CD4-positive, alpha-beta memory T cell (primary cell): ENCODE measurements at regions not wholly inside any gene's neighbourhood (a gene's known extent, or its start where the extent isn't known, plus 50 kb on each side); places are given as distances from the start of the nearest gene placed in this dataset.

Source experiments
- CTCF ChIA-PET: fragments of 350-600 bp; sonication (Branson Sonifier 250); formaldehyde crosslinking; loops from one replicate; lab custom pipeline; 2021; ENCODE audit warnings: inconsistent platforms; ENCODE audit not compliant: partially characterized antibody; lab: Charles Lee
- POLR2A ChIA-PET: fragments of 350-600 bp; sonication (Branson Sonifier 250); formaldehyde crosslinking; loops from one replicate; lab custom pipeline; 2021; ENCODE audit not compliant: partially characterized antibody; lab: Charles Lee
- DNase-seq, 5 donors: peaks; one replicate each; pipeline versions ENCODE4 v3.0.0 to v3.0.0-alpha.2; 2020 to 2022; ENCODE audit warnings: mixed read lengths in 1 of 5
- H3K27ac ChIP-seq: one replicate; pipeline ENCODE4 v1.7.0; 2013; ENCODE audit warnings: low read depth, low read length
- H3K27me3 ChIP-seq: 2 replicates; pipeline ENCODE4 v1.7.0; 2013; ENCODE audit warnings: mild to moderate bottlenecking, low read length, moderate library complexity; ENCODE audit not compliant: insufficient read depth
- H3K36me3 ChIP-seq: 2 replicates; pipeline ENCODE4 v1.7.0; 2013; ENCODE audit warnings: mild to moderate bottlenecking, low read length, moderate library complexity; ENCODE audit not compliant: insufficient read depth
- H3K4me1 ChIP-seq: 2 replicates; pipeline ENCODE4 v1.7.0; 2013; ENCODE audit warnings: mild to moderate bottlenecking, low read length, moderate library complexity; ENCODE audit not compliant: insufficient read depth
- H3K4me3 ChIP-seq, 2 donors: one replicate each; pipeline ENCODE4 v1.7.0; 2013; ENCODE audit warnings: low read length in 2 of 2, mild to moderate bottlenecking in 1 of 2
- H3K9me3 ChIP-seq, 2 donors: one replicate each; pipeline ENCODE4 v1.7.0; 2013; ENCODE audit warnings: low read length in 2 of 2, control low read depth in 1 of 2; ENCODE audit not compliant: control insufficient read depth in 1 of 2
- H3K27ac Mint-ChIP-seq, 7 donors: one replicate each; pipeline ENCODE4 v1.8.0; 2020 to 2021; ENCODE audit warnings: mixed read lengths in 7 of 7, mild to moderate bottlenecking in 6 of 7, inconsistent platforms in 3 of 7, moderate library complexity in 3 of 7
- H3K27me3 Mint-ChIP-seq, 2 donors: one replicate each; pipeline ENCODE4 v1.8.0; 2020 to 2021; ENCODE audit warnings: mixed read lengths in 2 of 2
- H3K36me3 Mint-ChIP-seq, 2 donors: one replicate each; pipeline ENCODE4 v1.8.0; 2020 to 2021; ENCODE audit warnings: mixed read lengths in 2 of 2, inconsistent platforms in 1 of 2, mild to moderate bottlenecking in 1 of 2
- H3K4me1 Mint-ChIP-seq, 4 donors: one replicate each; pipeline ENCODE4 v1.8.0; 2020 to 2021; ENCODE audit warnings: mixed read lengths in 4 of 4, mild to moderate bottlenecking in 1 of 4
- H3K4me3 Mint-ChIP-seq, 8 donors: one replicate each; pipeline ENCODE4 v1.8.0; 2020 to 2021; ENCODE audit warnings: mixed read lengths in 8 of 8, mild to moderate bottlenecking in 7 of 8, moderate library complexity in 6 of 8, inconsistent platforms in 3 of 8
- H3K9me3 Mint-ChIP-seq, 8 donors: one replicate each; pipeline ENCODE4 v1.8.0; 2020 to 2021; ENCODE audit warnings: mixed read lengths in 8 of 8, mild to moderate bottlenecking in 5 of 8, inconsistent platforms in 3 of 8, moderate library complexity in 1 of 8
- intact Hi-C: fragments of 100-400 bp; cut with micrococcal nuclease; formaldehyde crosslinking; loops from one replicate; pipeline ENCODE4 v1.15.1; 2023

DNA sequence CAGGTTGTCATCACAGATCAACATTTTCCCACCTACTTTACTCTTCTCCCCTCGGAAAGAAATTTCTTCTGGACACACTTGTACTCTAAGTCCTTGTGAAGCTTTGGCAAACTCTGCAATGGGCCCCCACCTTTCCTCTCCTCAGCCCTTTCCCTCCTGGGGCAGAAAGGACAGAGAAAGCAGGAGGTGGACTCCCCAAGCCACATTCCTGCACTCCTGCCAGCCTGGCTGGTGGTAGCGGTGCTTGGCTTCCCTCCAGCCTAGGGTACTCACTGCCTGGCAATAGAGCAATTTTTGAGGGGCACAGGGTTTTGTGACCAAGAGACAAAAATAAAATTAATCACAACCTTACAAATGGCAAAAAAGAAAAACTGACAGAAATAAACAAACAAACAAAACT lies 451.4 kb downstream of the ZSWIM6 start:
- Histone ChIP-seq H3K27me3 (no peaks in the 10 kb centered on the region), H3K27ac (no peak overlapping the region), H3K4me3 (no peak overlapping the region), H3K36me3 (no peaks in the 10 kb centered on the region), H3K4me1 (no peaks in the 10 kb centered on the region), H3K9me3 (no peaks in the 10 kb centered on the region)
- peaks cover 0 to 5% (median 0%) of the 10 kb centered on the region in 8 donors for H3K9me3 Mint-ChIP-seq
- H3K27ac Mint-ChIP-seq = no peak overlapping the region
- ChIA-PET CTCF (no interaction called here), POLR2A (no interaction called here)
- intact Hi-C loops = no loop called here
- H3K27me3 Mint-ChIP-seq = peaks cover 0 to 1% of the 10 kb centered on the region in 2 donors
- DNase-seq = no peak
- no peaks in the 10 kb centered on the region for H3K36me3 Mint-ChIP-seq
- no peak overlapping the region for H3K4me3 Mint-ChIP-seq
- H3K4me1 Mint-ChIP-seq = no peaks in the 10 kb centered on the region

DNA sequence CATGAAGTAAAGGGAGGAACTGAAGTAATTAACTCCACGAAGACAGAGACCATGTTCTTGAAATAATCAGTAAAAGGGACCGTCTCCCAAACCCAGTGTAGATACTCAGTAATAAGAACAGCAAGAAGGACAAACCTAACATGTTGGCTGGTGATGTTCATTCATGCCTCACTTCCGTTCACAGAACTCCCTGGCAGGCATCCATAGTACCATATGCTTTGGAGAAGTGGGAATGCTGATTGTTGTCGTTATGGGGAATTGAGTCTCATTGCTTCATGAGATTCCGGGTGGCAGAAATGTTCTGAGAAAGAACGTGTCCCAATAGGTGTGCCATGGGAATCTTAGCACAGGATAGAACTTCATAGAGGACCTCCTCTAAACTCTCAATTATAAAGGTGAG lies 452.3 kb downstream of the ZSWIM6 start:
- Histone ChIP-seq H3K9me3 (no peaks in the 10 kb centered on the region), H3K36me3 (no peaks in the 10 kb centered on the region), H3K4me1 (no peaks in the 10 kb centered on the region), H3K4me3 (no peak overlapping the region), H3K27ac (no peak overlapping the region), H3K27me3 (no peaks in the 10 kb centered on the region)
- H3K9me3 Mint-ChIP-seq = peaks cover 0 to 5% (median 0%) of the 10 kb centered on the region in 8 donors
- no peaks in the 10 kb centered on the region for H3K36me3 Mint-ChIP-seq
- DNase-seq = no peak
- no peaks in the 10 kb centered on the region for H3K4me1 Mint-ChIP-seq
- ChIA-PET CTCF (no interaction called here), POLR2A (no interaction called here)
- H3K27ac Mint-ChIP-seq = no peak overlapping the region
- H3K27me3 Mint-ChIP-seq = no peaks in the 10 kb centered on the region
- no peak overlapping the region for H3K4me3 Mint-ChIP-seq
- intact Hi-C loops = no loop called here

DNA sequence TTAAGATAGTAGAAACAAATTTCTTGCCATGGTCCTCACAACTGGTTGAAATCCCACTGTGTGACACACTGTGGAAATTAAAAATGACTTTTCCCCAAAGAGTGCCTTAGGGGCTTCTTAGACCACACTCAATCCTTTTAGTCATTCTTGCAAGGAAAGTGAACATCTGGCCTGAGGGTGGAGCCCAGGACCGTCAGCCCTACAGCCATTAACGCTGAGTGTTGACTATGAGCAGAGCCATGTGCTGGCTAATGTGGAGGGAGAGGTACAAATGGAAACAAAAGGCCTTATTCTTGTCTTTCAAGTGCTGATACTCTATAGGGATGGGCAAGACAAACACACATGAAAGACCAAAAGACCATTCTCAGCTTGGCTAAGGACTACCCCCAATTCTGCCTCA lies 456.5 kb downstream of the ZSWIM6 start:
- POLR2A ChIA-PET = no interaction called here
- H3K36me3 Mint-ChIP-seq = no peaks in the 10 kb centered on the region
- H3K27ac Mint-ChIP-seq = no peak overlapping the region
- Histone ChIP-seq H3K9me3 (no peaks in the 10 kb centered on the region), H3K4me3 (no peak overlapping the region), H3K27ac (no peak overlapping the region), H3K36me3 (no peaks in the 10 kb centered on the region), H3K4me1 (no peaks in the 10 kb centered on the region), H3K27me3 (no peaks in the 10 kb centered on the region)
- DNase-seq = no peak
- H3K4me3 Mint-ChIP-seq = no peak overlapping the region
- CTCF ChIA-PET = no interaction called here
- intact Hi-C loops = no loop called here
- no peaks in the 10 kb centered on the region for H3K4me1 Mint-ChIP-seq
- no peaks in the 10 kb centered on the region for H3K27me3 Mint-ChIP-seq
- H3K9me3 Mint-ChIP-seq = peaks cover 0 to 5% (median 0%) of the 10 kb centered on the region in 8 donors

DNA sequence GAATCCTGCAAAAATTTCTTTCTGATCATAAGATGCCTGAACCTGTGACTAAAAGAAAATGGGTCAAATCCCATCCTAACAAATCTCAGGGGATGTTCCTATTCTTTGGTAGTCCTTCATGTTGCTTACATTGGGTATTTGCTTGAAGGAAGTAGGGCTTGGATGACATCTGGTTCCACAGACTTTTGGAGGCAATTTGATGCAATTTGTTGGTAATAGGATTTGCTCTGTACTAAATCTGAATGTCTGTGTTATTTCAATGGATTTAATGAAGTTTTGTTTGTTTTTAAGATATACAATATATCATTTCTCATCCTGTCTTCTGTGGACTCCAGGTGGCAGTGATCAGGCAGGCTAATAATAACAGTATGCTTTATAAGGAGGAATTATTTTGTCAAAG lies 457.9 kb downstream of the ZSWIM6 start:
- no peaks in the 10 kb centered on the region for H3K9me3 ChIP-seq
- ChIA-PET POLR2A (no interaction called here), CTCF (no interaction called here)
- H3K4me3 ChIP-seq = no peak overlapping the region
- no peaks in the 10 kb centered on the region for H3K36me3 ChIP-seq
- DNase-seq = no peak
- no peak overlapping the region for H3K4me3 Mint-ChIP-seq
- no peak overlapping the region for H3K27ac Mint-ChIP-seq
- H3K27ac ChIP-seq = no peak overlapping the region
- peaks cover 0 to 5% (median 0%) of the 10 kb centered on the region in 8 donors for H3K9me3 Mint-ChIP-seq
- intact Hi-C loops = no loop called here
- H3K4me1 Mint-ChIP-seq = no peaks in the 10 kb centered on the region
- H3K27me3 ChIP-seq = no peaks in the 10 kb centered on the region
- no peaks in the 10 kb centered on the region for H3K36me3 Mint-ChIP-seq
- H3K27me3 Mint-ChIP-seq = no peaks in the 10 kb centered on the region
- H3K4me1 ChIP-seq = no peaks in the 10 kb centered on the region

DNA sequence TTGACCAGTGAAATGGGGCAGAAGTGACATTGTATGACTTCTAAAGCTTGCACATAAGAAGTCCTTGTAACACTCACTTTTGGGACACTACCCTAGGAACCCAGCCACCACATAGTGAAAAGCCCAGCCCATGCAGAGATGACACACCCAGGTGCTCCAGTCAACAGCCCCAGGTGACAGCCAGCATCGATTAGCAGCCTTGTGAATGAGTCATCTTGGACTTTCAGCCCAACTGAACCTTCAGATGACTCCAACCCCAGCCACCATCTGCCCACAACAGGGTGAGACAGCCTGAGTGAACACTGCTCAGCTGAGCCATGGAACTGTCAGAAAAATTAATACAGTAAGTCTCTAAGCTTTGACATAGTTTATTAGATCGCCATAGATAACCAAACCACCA lies 458.6 kb downstream of the ZSWIM6 start:
- H3K27ac ChIP-seq = no peak overlapping the region
- intact Hi-C loops = no loop called here
- H3K4me3 ChIP-seq = no peak overlapping the region
- H3K27ac Mint-ChIP-seq = no peak overlapping the region
- H3K36me3 Mint-ChIP-seq = no peaks in the 10 kb centered on the region
- POLR2A ChIA-PET = no interaction called here
- H3K9me3 Mint-ChIP-seq = peaks cover 0 to 5% (median 0%) of the 10 kb centered on the region in 8 donors
- no peak overlapping the region for H3K4me3 Mint-ChIP-seq
- H3K27me3 Mint-ChIP-seq = no peaks in the 10 kb centered on the region
- H3K27me3 ChIP-seq = no peaks in the 10 kb centered on the region
- no peaks in the 10 kb centered on the region for H3K36me3 ChIP-seq
- H3K4me1 Mint-ChIP-seq = no peaks in the 10 kb centered on the region
- no peak for DNase-seq
- CTCF ChIA-PET = no interaction called here
- no peaks in the 10 kb centered on the region for H3K9me3 ChIP-seq
- H3K4me1 ChIP-seq = no peaks in the 10 kb centered on the region

DNA sequence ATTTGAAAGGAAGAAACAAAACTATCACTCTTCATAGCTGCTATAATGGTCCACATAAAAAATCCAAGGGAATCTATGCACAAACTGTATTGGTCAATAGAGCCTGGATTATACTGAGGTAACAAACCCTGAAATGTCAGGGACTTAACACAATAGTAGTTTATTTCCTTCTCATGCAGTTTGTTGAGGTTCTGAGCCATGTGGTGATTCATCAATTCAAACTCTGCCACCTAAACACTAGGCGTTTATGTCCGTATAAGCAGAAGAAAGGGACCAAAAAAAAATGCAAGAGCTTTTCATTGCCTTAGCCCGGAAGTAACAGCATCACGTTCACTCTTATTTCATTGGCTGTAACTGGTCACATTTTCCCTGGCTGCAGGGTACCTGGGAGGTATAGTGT lies 464.7 kb downstream of the ZSWIM6 start:
- no peaks in the 10 kb centered on the region for H3K4me1 Mint-ChIP-seq

DNA sequence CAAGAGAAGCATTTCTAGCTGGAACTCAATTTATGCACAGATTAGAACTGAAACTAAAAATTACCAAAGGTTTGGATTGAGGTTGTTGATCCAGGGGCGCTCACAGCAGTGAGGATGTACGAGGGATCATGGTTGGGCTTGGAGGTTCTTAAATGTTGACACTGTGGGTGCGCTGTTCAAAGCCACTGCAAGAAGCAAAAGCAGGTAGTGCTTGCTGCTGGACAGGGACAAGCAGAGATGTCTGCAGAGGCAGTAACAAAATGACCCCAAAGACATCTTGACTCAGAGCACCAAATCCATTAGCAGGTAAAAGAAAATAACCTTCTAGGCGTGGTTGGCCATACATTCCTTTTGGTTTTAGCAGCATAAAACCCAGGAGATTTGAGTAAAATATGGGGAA lies 468.4 kb downstream of the ZSWIM6 start:
- ChIA-PET CTCF (no interaction called here), POLR2A (no interaction called here)
- H3K4me3 Mint-ChIP-seq = no peak overlapping the region
- intact Hi-C loops = no loop called here
- no peaks in the 10 kb centered on the region for H3K4me1 ChIP-seq
- H3K9me3 Mint-ChIP-seq = no peaks in the 10 kb centered on the region
- H3K27ac Mint-ChIP-seq = no peak overlapping the region
- no peak for DNase-seq
- no peaks in the 10 kb centered on the region for H3K36me3 ChIP-seq
- H3K9me3 ChIP-seq = no peaks in the 10 kb centered on the region
- no peaks in the 10 kb centered on the region for H3K36me3 Mint-ChIP-seq
- no peak overlapping the region for H3K4me3 ChIP-seq
- no peaks in the 10 kb centered on the region for H3K27me3 ChIP-seq
- H3K27ac ChIP-seq = no peak overlapping the region
- H3K4me1 Mint-ChIP-seq = no peaks in the 10 kb centered on the region
- H3K27me3 Mint-ChIP-seq = no peaks in the 10 kb centered on the region

More for the DNA sequence above, 464.7 kb downstream of the ZSWIM6 start:
- Histone ChIP-seq H3K27ac (no peak overlapping the region), H3K4me1 (no peaks in the 10 kb centered on the region), H3K9me3 (no peaks in the 10 kb centered on the region), H3K27me3 (no peaks in the 10 kb centered on the region), H3K4me3 (no peak overlapping the region), H3K36me3 (no peaks in the 10 kb centered on the region)
- Mint-ChIP-seq H3K36me3 (no peaks in the 10 kb centered on the region), H3K27ac (no peak overlapping the region), H3K27me3 (no peaks in the 10 kb centered on the region), H3K9me3 (no peaks in the 10 kb centered on the region), H3K4me3 (no peak overlapping the region)
- no peak for DNase-seq
- POLR2A ChIA-PET = no interaction called here
- intact Hi-C loops = no loop called here
- CTCF ChIA-PET = no interaction called here

DNA sequence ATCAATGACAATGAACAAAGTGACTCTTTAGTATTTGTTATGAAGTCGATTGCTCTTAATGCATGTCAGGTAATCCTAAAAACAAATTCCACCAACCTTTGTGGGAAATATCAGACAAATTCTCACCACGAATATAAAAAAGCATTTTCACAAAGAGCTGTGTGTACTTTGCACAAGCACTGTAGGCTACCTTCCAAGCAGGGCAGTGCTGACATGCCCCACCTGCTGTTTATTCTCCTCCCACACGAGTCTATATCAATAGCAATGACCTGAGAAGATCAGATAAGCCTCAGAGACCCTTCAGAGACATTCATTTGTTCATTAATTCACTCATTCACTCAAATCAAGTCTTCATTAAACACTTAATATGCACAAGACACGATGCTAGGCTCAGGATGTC lies 469.1 kb downstream of the ZSWIM6 start:
- Mint-ChIP-seq H3K4me1 (no peaks in the 10 kb centered on the region), H3K27ac (no peak overlapping the region), H3K36me3 (no peaks in the 10 kb centered on the region), H3K4me3 (no peak overlapping the region), H3K27me3 (no peaks in the 10 kb centered on the region), H3K9me3 (no peaks in the 10 kb centered on the region)
- Histone ChIP-seq H3K36me3 (no peaks in the 10 kb centered on the region), H3K4me1 (no peaks in the 10 kb centered on the region), H3K9me3 (no peaks in the 10 kb centered on the region), H3K27ac (no peak overlapping the region), H3K4me3 (no peak overlapping the region), H3K27me3 (no peaks in the 10 kb centered on the region)
- no peak for DNase-seq
- intact Hi-C loops = no loop called here
- ChIA-PET CTCF (no interaction called here), POLR2A (no interaction called here)
